Ovary (tissue), 3 donors: ENCODE measurements at regions not wholly inside any gene's neighbourhood (a gene's known extent, or its start where the extent isn't known, plus 50 kb on each side); places are given as distances from the start of the nearest gene placed in this dataset.

Source experiments
- CTCF ChIP-seq, 3 donors: fragments of 450-650 bp in 2 of 3; fragments of 200-600 bp in 1 of 3; IDR thresholded peaks; one replicate each; pipeline versions ENCODE4 v1.5.1 to v1.8.0; 2016 to 2022; ENCODE audit warnings: antibody characterized with exemption in 3 of 3, mild to moderate bottlenecking in 1 of 3
- EP300 ChIP-seq: sonication (generic); formaldehyde crosslinking; IDR thresholded peaks from one replicate; pipeline ENCODE4 v1.6.1; 2017; ENCODE audit warnings: antibody characterized with exemption
- POLR2A ChIP-seq: fragments of 450-650 bp; IDR thresholded peaks from one replicate; pipeline ENCODE4 v1.6.1; 2017; ENCODE audit warnings: antibody characterized with exemption, mild to moderate bottlenecking, moderate library complexity
- donor health status: DM: no; HTN: no; CAD: no.

- no peak for TF ChIP-seq POLR2A
- TF ChIP-seq CTCF (IDR thresholded peaks at IDR 0.05) = no peak
- TF ChIP-seq EP300 = no peak
Observed at GRCh38 chr1:5484451-5485165, 507.6 kb downstream of the NPHP4 start.
